GM23248 (cell line): ENCODE measurements at regions not wholly inside any gene's neighbourhood (a gene's known extent, or its start where the extent isn't known, plus 50 kb on each side); places are given as distances from the start of the nearest gene placed in this dataset.

Source experiments
- DNase-seq: peaks from one replicate; pipeline ENCODE4 v3.0.0-alpha.2; 2015
- H2AFZ ChIP-seq: fragments of 200-600 bp; sonication (generic); 2 replicates; pipeline ENCODE4 v1.6.1; 2016; ENCODE audit warnings: antibody characterized with exemption
- H3F3A ChIP-seq: fragments of 200-600 bp; sonication (generic); 2 replicates; pipeline ENCODE4 v1.6.1; 2016; ENCODE audit warnings: mild to moderate bottlenecking, antibody characterized with exemption, mixed run types; ENCODE audit not compliant: insufficient read depth
- H3K27ac ChIP-seq: fragments of 200-600 bp; sonication (generic); 2 replicates; pipeline ENCODE4 v1.5.1; 2016; ENCODE audit warnings: mild to moderate bottlenecking
- H3K27me3 ChIP-seq: fragments of 200-600 bp; sonication (generic); replicated peaks from 2 replicates; pipeline ENCODE4 v1.6.1; 2016; ENCODE audit warnings: mild to moderate bottlenecking; ENCODE audit not compliant: insufficient read depth
- H3K36me3 ChIP-seq: fragments of 200-600 bp; sonication (generic); 2 replicates; pipeline ENCODE4 v1.6.1; 2016; ENCODE audit warnings: low read depth, mild to moderate bottlenecking
- H3K4me1 ChIP-seq: fragments of 200-600 bp; sonication (generic); 2 replicates; pipeline ENCODE4 v1.6.1; 2016; ENCODE audit warnings: mild to moderate bottlenecking; ENCODE audit not compliant: insufficient read depth
- H3K4me2 ChIP-seq: fragments of 200-600 bp; sonication (generic); one replicate; pipeline ENCODE4 v1.6.1; 2016; ENCODE audit warnings: mild to moderate bottlenecking; ENCODE audit not compliant: unreplicated experiment
- H3K4me3 ChIP-seq: fragments of 200-600 bp; sonication (generic); 2 replicates; pipeline ENCODE4 v1.5.1; 2016; ENCODE audit warnings: mild to moderate bottlenecking
- H3K79me2 ChIP-seq: fragments of 200-600 bp; sonication (generic); 2 replicates; pipeline ENCODE4 v1.6.1; 2016; ENCODE audit warnings: mild to moderate bottlenecking; ENCODE audit not compliant: insufficient read depth
- H3K9ac ChIP-seq: fragments of 200-600 bp; sonication (generic); 2 replicates; pipeline ENCODE4 v1.6.1; 2016; ENCODE audit warnings: mild to moderate bottlenecking
- H3K9me2 ChIP-seq: fragments of 200-600 bp; sonication (generic); 2 replicates; pipeline ENCODE4 v1.6.1; 2016; ENCODE audit warnings: mixed run types, mild to moderate bottlenecking, moderate library complexity; ENCODE audit not compliant: insufficient read depth
- H3K9me3 ChIP-seq: fragments of 200-600 bp; sonication (generic); one replicate; pipeline ENCODE4 v1.6.1; 2017; ENCODE audit warnings: low read depth
- H4K20me1 ChIP-seq: fragments of 200-600 bp; sonication (generic); 2 replicates; pipeline ENCODE4 v1.6.0; 2016; ENCODE audit not compliant: insufficient read depth
- EZH2 ChIP-seq: fragments of 200-600 bp; sonication (generic); IDR thresholded peaks from 2 replicates; pipeline ENCODE4 v1.6.1; 2018; ENCODE audit warnings: antibody characterized with exemption, mild to moderate bottlenecking; ENCODE audit not compliant: insufficient read depth, poor library complexity, severe bottlenecking
- EZH2phosphoT487 ChIP-seq: fragments of 200-600 bp; sonication (generic); IDR thresholded peaks from 2 replicates; pipeline ENCODE4 v1.6.1; 2018; ENCODE audit warnings: antibody characterized with exemption, moderate library complexity, mild to moderate bottlenecking, low read depth; ENCODE audit not compliant: insufficient read depth
- WGBS, 2 experiments: methylation state at CpG; one replicate each; pipeline ENCODE4 v1.1.6; 2015 to 2017; ENCODE audit warnings: low lambda C conversion rate in 2 of 2, low coverage in 1 of 2; ENCODE audit errors: missing lambda C conversion rate in 2 of 2; 5-methylcytosine and 5-hydroxymethylcytosine counted together
- in situ Hi-C: fragments of 300-500 bp; cut with MboI; formaldehyde crosslinking; loops from 2 replicates; pipeline ENCODE4 v1.15.0; 2020

- Histone ChIP-seq H2AFZ (no peak overlapping the region), H3K9me2 (no peaks in the 10 kb centered on the region), H3K4me1 (no peaks in the 10 kb centered on the region), H3K9me3 (no peaks in the 10 kb centered on the region), H3F3A (no peaks in the 10 kb centered on the region), H3K27ac (no peak overlapping the region), H3K79me2 (no peaks in the 10 kb centered on the region), H3K4me2 (no peak overlapping the region), H3K36me3 (no peaks in the 10 kb centered on the region), H4K20me1 (no peaks in the 10 kb centered on the region), H3K27me3 (no peaks in the 10 kb centered on the region), H3K9ac (no peak overlapping the region), H3K4me3 (no peak overlapping the region)
- no peak for DNase-seq
- in situ Hi-C loops, result no loop called here
- 7 to 23% methylated on average over 1 of the region's 1 CpG for WGBS, 2 experiments
- TF ChIP-seq EZH2 (no peak), EZH2phosphoT487 (no peak)
Measured at GRCh38 chr6:153790876-153791473, 248.1 kb upstream of the OPRM1 start.

- H3K4me2 ChIP-seq, result no peak overlapping the region
Measured at GRCh38 chr6:153790048-153790447, 249.0 kb upstream of the OPRM1 start.

GRCh38 chr6:153787341-153787606 is 251.8 kb upstream of the OPRM1 start:
- Histone ChIP-seq H2AFZ (no peak overlapping the region), H3K4me2 (no peak overlapping the region), H4K20me1 (no peaks in the 10 kb centered on the region), H3K9me3 (no peaks in the 10 kb centered on the region), H3K9me2 (no peaks in the 10 kb centered on the region), H3K9ac (no peak overlapping the region), H3K27ac (no peak overlapping the region), H3K4me1 (no peaks in the 10 kb centered on the region), H3K27me3 (no peaks in the 10 kb centered on the region), H3K79me2 (no peaks in the 10 kb centered on the region), H3F3A (no peaks in the 10 kb centered on the region), H3K36me3 (no peaks in the 10 kb centered on the region), H3K4me3 (no peak overlapping the region)
- no peak for DNase-seq
- in situ Hi-C loops, result no loop called here
- WGBS, 2 experiments, result 57 to 67% methylated on average over 1 of the region's 1 CpG
- TF ChIP-seq EZH2phosphoT487, result no peak
- TF ChIP-seq EZH2, result no peak

More at GRCh38 chr6:153790048-153790447, 249.0 kb upstream of the OPRM1 start:
- H3K4me1 ChIP-seq, result no peaks in the 10 kb centered on the region
- H3K36me3 ChIP-seq, result no peaks in the 10 kb centered on the region
- H3K27me3 ChIP-seq, result no peaks in the 10 kb centered on the region
- H3K9me3 ChIP-seq, result no peaks in the 10 kb centered on the region
- peak; percentile 59 for DNase-seq
- no peaks in the 10 kb centered on the region for H3K79me2 ChIP-seq
- no peak overlapping the region for H3K27ac ChIP-seq
- in situ Hi-C loops, result no loop called here
- H3K9ac ChIP-seq, result no peak overlapping the region
- TF ChIP-seq EZH2phosphoT487 (no peak), EZH2 (no peak)
- H3K9me2 ChIP-seq, result no peaks in the 10 kb centered on the region
- no peak overlapping the region for H3K4me3 ChIP-seq
- H4K20me1 ChIP-seq, result no peaks in the 10 kb centered on the region
- no peaks in the 10 kb centered on the region for H3F3A ChIP-seq
- H2AFZ ChIP-seq, result no peak overlapping the region
- 31 to 39% methylated on average over 7 of the region's 7 CpGs for WGBS, 2 experiments

GRCh38 chr6:153781306-153781705 is 257.7 kb upstream of the OPRM1 start:
- no peaks in the 10 kb centered on the region for H3K9me3 ChIP-seq
- WGBS, 2 experiments, result 0 to 7% methylated on average over 1 of the region's 1 CpG
- no peaks in the 10 kb centered on the region for H3F3A ChIP-seq
- H4K20me1 ChIP-seq, result no peaks in the 10 kb centered on the region
- in situ Hi-C loops, result no loop called here
- no peak overlapping the region for H3K9ac ChIP-seq
- no peaks in the 10 kb centered on the region for H3K36me3 ChIP-seq
- no peaks in the 10 kb centered on the region for H3K9me2 ChIP-seq
- H3K27ac ChIP-seq, result no peak overlapping the region
- no peaks in the 10 kb centered on the region for H3K4me1 ChIP-seq
- no peak for DNase-seq
- H2AFZ ChIP-seq, result no peak overlapping the region
- H3K79me2 ChIP-seq, result no peaks in the 10 kb centered on the region
- H3K4me2 ChIP-seq, result no peak overlapping the region
- TF ChIP-seq EZH2phosphoT487 (no peak), EZH2 (no peak)
- no peak overlapping the region for H3K4me3 ChIP-seq
- no peaks in the 10 kb centered on the region for H3K27me3 ChIP-seq

- Histone ChIP-seq H3K9ac (no peak overlapping the region), H3K4me2 (no peak overlapping the region), H3K27ac (no peak overlapping the region), H3K4me3 (no peak overlapping the region), H3K9me2 (no peaks in the 10 kb centered on the region), H3K4me1 (no peaks in the 10 kb centered on the region), H3K9me3 (no peaks in the 10 kb centered on the region), H3K79me2 (no peaks in the 10 kb centered on the region), H3K27me3 (no peaks in the 10 kb centered on the region), H3F3A (no peaks in the 10 kb centered on the region), H4K20me1 (no peaks in the 10 kb centered on the region), H3K36me3 (no peaks in the 10 kb centered on the region), H2AFZ (no peak overlapping the region)
- in situ Hi-C loops, result no loop called here
- 29 to 40% methylated on average over 1 of the region's 1 CpG for WGBS, 2 experiments
- no peak for TF ChIP-seq EZH2
- no peak for TF ChIP-seq EZH2phosphoT487
- no peak for DNase-seq
Measured at GRCh38 chr6:153780011-153780410, 259.0 kb upstream of the OPRM1 start.
